Liver (tissue), 7 donors: ENCODE measurements at regions not wholly inside any gene's neighbourhood (a gene's known extent, or its start where the extent isn't known, plus 50 kb on each side); places are given as distances from the start of the nearest gene placed in this dataset.

Experiments used
- DNase-seq: peaks from one replicate; pipeline ENCODE4 v3.0.0-alpha.2; 2017; ENCODE audit warnings: low spot score
- H3K27ac ChIP-seq, 2 donors: one replicate each; pipeline ENCODE4 v1.7.0; 2013; ENCODE audit warnings: inconsistent platforms in 2 of 2, low read length in 2 of 2, control low read depth in 1 of 2, low read depth in 1 of 2, mild to moderate bottlenecking in 1 of 2
- H3K27me3 ChIP-seq, 4 donors: one replicate each; pipeline versions ENCODE4 v1.6.1 to v1.7.0; 2013; ENCODE audit warnings: low read length in 3 of 4, inconsistent platforms in 1 of 4, mild to moderate bottlenecking in 1 of 4, moderate library complexity in 1 of 4; ENCODE audit not compliant: control insufficient read depth in 4 of 4, insufficient read depth in 4 of 4
- H3K36me3 ChIP-seq, 4 donors: one replicate each; pipeline versions ENCODE4 v1.6.1 to v1.7.0; 2013; ENCODE audit warnings: low read length in 3 of 4, mild to moderate bottlenecking in 3 of 4, low read depth in 1 of 4, moderate library complexity in 1 of 4; ENCODE audit not compliant: control insufficient read depth in 4 of 4, insufficient read depth in 3 of 4
- H3K4me1 ChIP-seq, 4 donors: one replicate each; pipeline versions ENCODE4 v1.6.1 to v1.7.0; 2013; ENCODE audit warnings: low read length in 3 of 4, mild to moderate bottlenecking in 3 of 4, moderate library complexity in 1 of 4; ENCODE audit not compliant: control insufficient read depth in 4 of 4, insufficient read depth in 4 of 4
- H3K4me3 ChIP-seq, 3 donors: one replicate each; pipeline versions ENCODE4 v1.6.1 to v1.7.0; 2013; ENCODE audit warnings: low read length in 3 of 3, control low read depth in 1 of 3, low read depth in 1 of 3, mild to moderate bottlenecking in 1 of 3
- H3K9ac ChIP-seq, 2 donors: one replicate each; pipeline ENCODE4 v1.7.0; 2013; ENCODE audit warnings: low read length in 2 of 2, mild to moderate bottlenecking in 2 of 2, moderate library complexity in 2 of 2, control low read depth in 1 of 2, low read depth in 1 of 2
- H3K9me3 ChIP-seq, 4 donors: one replicate each; pipeline versions ENCODE4 v1.6.1 to v1.7.0; 2013; ENCODE audit warnings: low read length in 3 of 4; ENCODE audit not compliant: control insufficient read depth in 4 of 4
- ATF3 ChIP-seq: IDR thresholded peaks from 2 replicates; pipeline ENCODE4 v1.6.1; 2016; ENCODE audit warnings: antibody characterized with exemption
- EGR1 ChIP-seq, 2 donors: IDR thresholded peaks; 2 replicates each; pipeline ENCODE4 v1.6.1; 2016 to 2018; ENCODE audit warnings: antibody characterized with exemption in 2 of 2, low read depth in 2 of 2
- FOXA1 ChIP-seq: IDR thresholded peaks from 2 replicates; pipeline ENCODE4 v1.6.1; 2016; ENCODE audit warnings: antibody characterized with exemption
- FOXA2 ChIP-seq: IDR thresholded peaks from 2 replicates; pipeline ENCODE4 v1.6.1; 2016; ENCODE audit warnings: antibody characterized with exemption
- GABPA ChIP-seq, 2 donors: IDR thresholded peaks in 1 of 2; conservative IDR thresholded peaks in 1 of 2; 2 replicates each; pipeline ENCODE4 v1.6.1; 2016; ENCODE audit warnings: antibody characterized with exemption in 2 of 2, mild to moderate bottlenecking in 1 of 2, moderate library complexity in 1 of 2
- HNF4A ChIP-seq, 2 donors: conservative IDR thresholded peaks; 2 replicates each; pipeline ENCODE4 v1.6.1; 2016; ENCODE audit warnings: antibody characterized with exemption in 2 of 2, mild to moderate bottlenecking in 2 of 2
- HNF4G ChIP-seq: IDR thresholded peaks from 2 replicates; pipeline ENCODE4 v1.6.1; 2016; ENCODE audit warnings: antibody characterized with exemption
- JUND ChIP-seq, 2 donors: IDR thresholded peaks; 2 replicates each; pipeline ENCODE4 v1.6.1; 2016; ENCODE audit warnings: antibody characterized with exemption in 2 of 2
- RAD21 ChIP-seq, 2 donors: IDR thresholded peaks; 2 replicates each; pipeline ENCODE4 v1.6.1; 2016; ENCODE audit warnings: antibody characterized with exemption in 2 of 2, mild to moderate bottlenecking in 2 of 2
- REST ChIP-seq: IDR thresholded peaks from 2 replicates; pipeline ENCODE4 v1.6.1; 2016; ENCODE audit warnings: antibody characterized with exemption, mild to moderate bottlenecking
- RXRA ChIP-seq, 2 donors: IDR thresholded peaks; 2 replicates each; pipeline ENCODE4 v1.6.1; 2017 to 2018; ENCODE audit warnings: antibody characterized with exemption in 2 of 2, mild to moderate bottlenecking in 1 of 2
- SP1 ChIP-seq: IDR thresholded peaks from 2 replicates; pipeline ENCODE4 v1.6.1; 2018; ENCODE audit warnings: antibody characterized with exemption, mild to moderate bottlenecking
- TAF1 ChIP-seq: conservative IDR thresholded peaks from 2 replicates; pipeline ENCODE4 v1.6.1; 2016; ENCODE audit warnings: antibody characterized with exemption, mild to moderate bottlenecking
- YY1 ChIP-seq: IDR thresholded peaks from 2 replicates; pipeline ENCODE4 v1.6.1; 2016; ENCODE audit warnings: antibody characterized with exemption, mild to moderate bottlenecking
- ZBTB33 ChIP-seq: IDR thresholded peaks from 2 replicates; pipeline ENCODE4 v1.6.1; 2016; ENCODE audit warnings: antibody characterized with exemption
- WGBS: extraction: QIAGEN DNeasy Blood & Tissue Kit; methylation state at CpG from one replicate; pipeline ENCODE4 v1.1.7; 2013; 5-methylcytosine and 5-hydroxymethylcytosine counted together
- donor health status: healthy.
- donor health status: healthy.
- donor health status: healthy.
- donor health status: healthy.

GRCh38 chr11:134541951-134542350, 129.9 kb upstream of the B3GAT1 start:
- WGBS: 95% methylated on average over 4 of the region's 4 CpGs

GRCh38 chr11:134541355-134541754, 129.3 kb upstream of the B3GAT1 start:
- no peak overlapping the region for H3K9ac ChIP-seq
- H3K27me3 ChIP-seq: no peaks in the 10 kb centered on the region
- H3K36me3 ChIP-seq: no peaks in the 10 kb centered on the region
- no peaks in the 10 kb centered on the region for H3K4me1 ChIP-seq
- H3K9me3 ChIP-seq: no peaks in the 10 kb centered on the region
- 80% methylated on average over 6 of the region's 6 CpGs for WGBS
- TF ChIP-seq ATF3 (no peak), GABPA (IDR thresholded peaks at IDR 0.05 in 1 of 2, conservative IDR thresholded peaks at IDR 0.05 in 1 of 2) (no peak), RAD21 (IDR thresholded peaks at IDR 0.05) (no peak)
- DNase-seq: no peak
- no peak overlapping the region for H3K27ac ChIP-seq
- H3K4me3 ChIP-seq: no peak overlapping the region

More at GRCh38 chr11:134541951-134542350, 129.9 kb upstream of the B3GAT1 start:
- no peak for TF ChIP-seq JUND (IDR thresholded peaks at IDR 0.05)
- no peak for TF ChIP-seq GABPA (IDR thresholded peaks at IDR 0.05 in 1 of 2, conservative IDR thresholded peaks at IDR 0.05 in 1 of 2)
- TF ChIP-seq FOXA1: no peak
- TF ChIP-seq YY1: no peak
- no peak for TF ChIP-seq ZBTB33
- TF ChIP-seq RXRA (IDR thresholded peaks at IDR 0.05): no peak
- no peak for TF ChIP-seq ATF3
- no peak for TF ChIP-seq EGR1 (IDR thresholded peaks at IDR 0.05; ENCODE audit: low read depth in 2 of 2)
- TF ChIP-seq REST: no peak
- TF ChIP-seq SP1: no peak
- no peak for TF ChIP-seq HNF4G
- no peak for TF ChIP-seq HNF4A (conservative IDR thresholded peaks at IDR 0.05)
- Histone ChIP-seq H3K4me3 (no peak overlapping the region), H3K27ac (no peak overlapping the region), H3K9me3 (no peaks in the 10 kb centered on the region), H3K4me1 (no peaks in the 10 kb centered on the region), H3K27me3 (no peaks in the 10 kb centered on the region), H3K36me3 (no peaks in the 10 kb centered on the region), H3K9ac (no peak overlapping the region)
- DNase-seq: no peak

- Histone ChIP-seq H3K27ac (no peak overlapping the region), H3K4me1 (no peaks in the 10 kb centered on the region), H3K9ac (no peak overlapping the region), H3K27me3 (no peaks in the 10 kb centered on the region), H3K4me3 (no peak overlapping the region), H3K36me3 (no peaks in the 10 kb centered on the region), H3K9me3 (no peaks in the 10 kb centered on the region)
- no peak for TF ChIP-seq JUND (IDR thresholded peaks at IDR 0.05)
- no peak for TF ChIP-seq RAD21 (IDR thresholded peaks at IDR 0.05)
- no peak for TF ChIP-seq TAF1
- no peak for TF ChIP-seq HNF4A (conservative IDR thresholded peaks at IDR 0.05)
- no peak for TF ChIP-seq RXRA (IDR thresholded peaks at IDR 0.05)
- no peak for TF ChIP-seq FOXA2
- TF ChIP-seq SP1: no peak
- no peak for TF ChIP-seq YY1
- DNase-seq: no peak
- 90% methylated on average over 4 of the region's 4 CpGs for WGBS
Observed at GRCh38 chr11:134539285-134539684, 127.2 kb upstream of the B3GAT1 start.
